OCI-LY1 (cell line): ENCODE measurements at regions not wholly inside any gene's neighbourhood (a gene's known extent, or its start where the extent isn't known, plus 50 kb on each side); places are given as distances from the start of the nearest gene placed in this dataset.

Experiments used
- CTCF ChIP-seq: fragments of 200-600 bp; sonication (generic), shearing (Covaris generic); IDR thresholded peaks from 2 replicates; pipeline ENCODE4 v1.5.1; 2017; ENCODE audit warnings: mild to moderate bottlenecking, antibody characterized with exemption, low read length, moderate library complexity, mixed read lengths
- EZH2 ChIP-seq: fragments of 200-600 bp; sonication (generic), shearing (Covaris generic); IDR thresholded peaks from 2 replicates; pipeline ENCODE4 v1.8.0; 2017; ENCODE audit warnings: borderline replicate concordance, mixed run types, mild to moderate bottlenecking, antibody characterized with exemption, low read length, moderate library complexity, mixed read lengths

GRCh38 chr3:176568189-176568588, 629.1 kb downstream of the TBL1XR1 start:
- no peak for TF ChIP-seq CTCF
- TF ChIP-seq EZH2 = no peak
